ENCODE measurements at regions not wholly inside any gene's neighbourhood (a gene's known extent, or its start where the extent isn't known, plus 50 kb on each side); places are given as distances from the start of the nearest gene placed in this dataset.

GRCh38 chr6:155818698-155819097 is 363.1 kb upstream of the NOX3 start:
- FAIRE-seq (no peak), DNase-seq (ENCODE audit: low read depth, low spot score) (no peak)
- H3K9me1 ChIP-seq (ENCODE audit: control insufficient read depth, extremely low read depth, insufficient read depth, low read length) = no peaks in the 10 kb centered on the region
- H2AFZ ChIP-seq (ENCODE audit: control insufficient read depth, low read length) = no peak overlapping the region
- H3K36me3 ChIP-seq (ENCODE audit: control insufficient read depth in 2 of 2, extremely low read depth in 1 of 2, insufficient read depth in 2 of 2, low read length in 2 of 2) = no peaks in the 10 kb centered on the region
- dilution Hi-C loops (cut with MboI; ENCODE audit: extremely low pct_ligation_motif_present, low sequenced_read_pairs) = no loop called here
- H3K9me3 ChIP-seq (ENCODE audit: control insufficient read depth, low read depth, low read length) = no peaks in the 10 kb centered on the region
- no peak overlapping the region for H3K9ac ChIP-seq (ENCODE audit: control insufficient read depth, extremely low read depth, insufficient read depth, low read length)
- no peaks in the 10 kb centered on the region for H3K4me1 ChIP-seq (ENCODE audit: control insufficient read depth, extremely low read depth, insufficient read depth, low read length)
- no peaks in the 10 kb centered on the region for H4K20me1 ChIP-seq (ENCODE audit: control insufficient read depth, extremely low read depth, insufficient read depth, low read length)
- H3K4me3 ChIP-seq (ENCODE audit: control insufficient read depth in 2 of 3, extremely low read depth in 1 of 3, insufficient read depth in 2 of 3, low read depth in 1 of 3, low read length in 3 of 3) = no peak overlapping the region
- TF ChIP-seq EZH2 (IDR thresholded peaks at IDR 0.05; ENCODE audit: low read length) = no peak
- TF ChIP-seq CTCF (optimal IDR thresholded peaks at IDR 0.05 in 1 of 3, IDR thresholded peaks at IDR 0.05 in 1 of 3, conservative IDR thresholded peaks at IDR 0.05 in 1 of 3; ENCODE audit: extremely low read depth in 1 of 3, insufficient read depth in 2 of 3, low read length in 3 of 3) = no peak
- no peak overlapping the region for H3K27ac ChIP-seq (ENCODE audit: control insufficient read depth, insufficient read depth, low read length)
- H3K4me2 ChIP-seq (ENCODE audit: control insufficient read depth, extremely low read depth, insufficient read depth, low read depth, low read length) = no peak overlapping the region
- H3K79me2 ChIP-seq (ENCODE audit: control insufficient read depth, insufficient read depth, low read length) = no peaks in the 10 kb centered on the region
- H3K27me3 ChIP-seq (ENCODE audit: control insufficient read depth, extremely low read depth, insufficient read depth, low read length) = no peaks in the 10 kb centered on the region

GRCh38 chr6:155813548-155813947 is 357.9 kb upstream of the NOX3 start:
- Histone ChIP-seq H3K27ac (ENCODE audit: control insufficient read depth, insufficient read depth, low read length) (no peak overlapping the region), H2AFZ (ENCODE audit: control insufficient read depth, low read length) (no peak overlapping the region), H3K4me3 (ENCODE audit: control insufficient read depth in 2 of 3, extremely low read depth in 1 of 3, insufficient read depth in 2 of 3, low read depth in 1 of 3, low read length in 3 of 3) (no peak overlapping the region), H3K79me2 (ENCODE audit: control insufficient read depth, insufficient read depth, low read length) (no peaks in the 10 kb centered on the region), H3K9me3 (ENCODE audit: control insufficient read depth, low read depth, low read length) (no peaks in the 10 kb centered on the region), H3K4me2 (ENCODE audit: control insufficient read depth, extremely low read depth, insufficient read depth, low read depth, low read length) (no peak overlapping the region), H3K36me3 (ENCODE audit: control insufficient read depth in 2 of 2, extremely low read depth in 1 of 2, insufficient read depth in 2 of 2, low read length in 2 of 2) (no peaks in the 10 kb centered on the region), H3K9ac (ENCODE audit: control insufficient read depth, extremely low read depth, insufficient read depth, low read length) (no peak overlapping the region), H4K20me1 (ENCODE audit: control insufficient read depth, extremely low read depth, insufficient read depth, low read length) (no peaks in the 10 kb centered on the region), H3K9me1 (ENCODE audit: control insufficient read depth, extremely low read depth, insufficient read depth, low read length) (no peaks in the 10 kb centered on the region), H3K4me1 (ENCODE audit: control insufficient read depth, extremely low read depth, insufficient read depth, low read length) (no peaks in the 10 kb centered on the region), H3K27me3 (ENCODE audit: control insufficient read depth, extremely low read depth, insufficient read depth, low read length) (no peaks in the 10 kb centered on the region)
- no peak for FAIRE-seq
- dilution Hi-C loops (cut with MboI; ENCODE audit: extremely low pct_ligation_motif_present, low sequenced_read_pairs) = no loop called here
- TF ChIP-seq EZH2 (IDR thresholded peaks at IDR 0.05; ENCODE audit: low read length) = no peak
- no peak for TF ChIP-seq CTCF (optimal IDR thresholded peaks at IDR 0.05 in 1 of 3, IDR thresholded peaks at IDR 0.05 in 1 of 3, conservative IDR thresholded peaks at IDR 0.05 in 1 of 3; ENCODE audit: extremely low read depth in 1 of 3, insufficient read depth in 2 of 3, low read length in 3 of 3)
- DNase-seq (ENCODE audit: low read depth, low spot score) = no peak

Data from keratinocyte (primary cell).